ENCODE measurements at regions not wholly inside any gene's neighbourhood (a gene's known extent, or its start where the extent isn't known, plus 50 kb on each side); places are given as distances from the start of the nearest gene placed in this dataset.

- Histone ChIP-seq H3K9me3 (ENCODE audit: low read depth, low read length, poor library complexity, severe bottlenecking) (no peaks in the 10 kb centered on the region), H3K36me3 (ENCODE audit: insufficient read depth, low read length, poor library complexity, severe bottlenecking) (no peaks in the 10 kb centered on the region), H3K27ac (ENCODE audit: low read depth, low read length, poor library complexity, severe bottlenecking) (no peak overlapping the region), H3K27me3 (replicated peaks; ENCODE audit: insufficient read depth, low read depth, low read length, poor library complexity) (peaks cover 65% of the 10 kb centered on the region), H3K4me3 (ENCODE audit: low read depth, low read length, poor library complexity, severe bottlenecking) (no peak overlapping the region), H3K4me1 (ENCODE audit: insufficient read depth, low read length, poor library complexity, severe bottlenecking) (no peaks in the 10 kb centered on the region)
- intact Hi-C loops (cut with micrococcal nuclease; ENCODE audit: unreplicated experiment) = no loop called here
- ChIA-PET CTCF (no interaction called here), POLR2A (ENCODE audit: low non-redundant PET) (no interaction called here)
- no peak for DNase-seq (ENCODE audit: low spot score)
- BruUV-seq (replicated peaks) = no TSS peak
- TF ChIP-seq EZH2 (IDR thresholded peaks at IDR 0.05; ENCODE audit: borderline replicate concordance, low read depth, low read length, poor library complexity, severe bottlenecking) = no peak
- TF ChIP-seq, protein P1, sequence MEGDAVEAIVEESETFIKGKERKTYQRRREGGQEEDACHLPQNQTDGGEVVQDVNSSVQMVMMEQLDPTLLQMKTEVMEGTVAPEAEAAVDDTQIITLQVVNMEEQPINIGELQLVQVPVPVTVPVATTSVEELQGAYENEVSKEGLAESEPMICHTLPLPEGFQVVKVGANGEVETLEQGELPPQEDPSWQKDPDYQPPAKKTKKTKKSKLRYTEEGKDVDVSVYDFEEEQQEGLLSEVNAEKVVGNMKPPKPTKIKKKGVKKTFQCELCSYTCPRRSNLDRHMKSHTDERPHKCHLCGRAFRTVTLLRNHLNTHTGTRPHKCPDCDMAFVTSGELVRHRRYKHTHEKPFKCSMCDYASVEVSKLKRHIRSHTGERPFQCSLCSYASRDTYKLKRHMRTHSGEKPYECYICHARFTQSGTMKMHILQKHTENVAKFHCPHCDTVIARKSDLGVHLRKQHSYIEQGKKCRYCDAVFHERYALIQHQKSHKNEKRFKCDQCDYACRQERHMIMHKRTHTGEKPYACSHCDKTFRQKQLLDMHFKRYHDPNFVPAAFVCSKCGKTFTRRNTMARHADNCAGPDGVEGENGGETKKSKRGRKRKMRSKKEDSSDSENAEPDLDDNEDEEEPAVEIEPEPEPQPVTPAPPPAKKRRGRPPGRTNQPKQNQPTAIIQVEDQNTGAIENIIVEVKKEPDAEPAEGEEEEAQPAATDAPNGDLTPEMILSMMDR (conservative IDR thresholded peaks at IDR 0.05; ENCODE audit: low read depth, low read length) = no peak
Measured at GRCh38 chr15:29573197-29573838, 248.9 kb downstream of the TJP1 start.

GRCh38 chr15:29571792-29572431 lies 250.4 kb downstream of the TJP1 start:
- Histone ChIP-seq H3K27me3 (replicated peaks; ENCODE audit: insufficient read depth, low read depth, low read length, poor library complexity) (peaks cover 79% of the 10 kb centered on the region), H3K9me3 (ENCODE audit: low read depth, low read length, poor library complexity, severe bottlenecking) (no peaks in the 10 kb centered on the region), H3K36me3 (ENCODE audit: insufficient read depth, low read length, poor library complexity, severe bottlenecking) (no peaks in the 10 kb centered on the region), H3K4me1 (ENCODE audit: insufficient read depth, low read length, poor library complexity, severe bottlenecking) (no peaks in the 10 kb centered on the region), H3K27ac (ENCODE audit: low read depth, low read length, poor library complexity, severe bottlenecking) (no peak overlapping the region), H3K4me3 (ENCODE audit: low read depth, low read length, poor library complexity, severe bottlenecking) (no peak overlapping the region)
- ChIA-PET POLR2A (ENCODE audit: low non-redundant PET) (no interaction called here), CTCF (no interaction called here)
- DNase-seq (ENCODE audit: low spot score) = peak; percentile 19
- BruUV-seq (replicated peaks) = no TSS peak
- TF ChIP-seq EZH2 (IDR thresholded peaks at IDR 0.05; ENCODE audit: borderline replicate concordance, low read depth, low read length, poor library complexity, severe bottlenecking) = no peak
- TF ChIP-seq, protein P1 (conservative IDR thresholded peaks at IDR 0.05; ENCODE audit: low read depth, low read length) = no peak
- intact Hi-C loops (cut with micrococcal nuclease; ENCODE audit: unreplicated experiment) = no loop called here

DNA sequence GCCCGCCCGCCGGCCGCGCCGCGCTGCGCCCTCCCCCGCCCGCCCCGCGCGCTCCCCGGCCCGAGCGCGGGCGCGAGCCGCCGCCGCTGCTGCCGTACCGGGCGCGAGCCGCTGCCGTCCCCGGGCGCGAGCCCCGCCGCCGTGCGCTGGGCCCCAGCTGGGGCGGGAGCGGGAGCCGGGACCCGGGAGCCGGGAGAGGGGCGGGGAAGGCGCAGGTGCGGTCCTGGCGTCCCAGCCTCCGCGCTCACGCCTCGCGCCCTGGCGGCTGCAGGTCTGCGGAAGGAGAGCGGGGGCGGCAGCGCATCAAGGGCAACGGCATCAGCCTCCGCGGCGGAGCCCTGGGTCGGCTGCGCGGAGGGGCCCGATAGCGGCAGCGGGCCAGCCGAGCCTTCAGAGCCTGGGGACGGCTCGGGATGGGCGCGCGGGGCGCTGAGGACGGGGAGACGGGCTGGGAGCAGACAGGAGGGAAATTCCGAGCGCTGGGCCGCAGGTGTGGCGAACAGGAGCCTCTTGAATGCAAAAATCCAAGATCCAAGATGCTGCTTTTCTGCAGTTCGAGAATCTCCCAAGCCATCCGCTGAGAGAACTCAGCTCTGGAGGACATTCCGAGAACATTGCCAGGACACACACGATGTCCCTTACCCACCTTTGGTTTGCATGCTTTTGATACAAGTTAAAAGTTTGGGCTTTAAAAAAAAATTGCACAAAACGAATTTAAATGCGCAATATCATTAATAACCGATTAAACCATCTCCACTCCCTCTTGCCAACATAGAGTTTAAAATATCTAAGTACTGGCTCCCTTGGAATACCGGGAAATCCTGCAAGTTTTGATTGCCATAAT lies 251.1 kb downstream of the TJP1 start:
- intact Hi-C loops (cut with micrococcal nuclease; ENCODE audit: unreplicated experiment) = no loop called here
- ChIA-PET CTCF (no interaction called here), POLR2A (ENCODE audit: low non-redundant PET) (no interaction called here)
- BruUV-seq (replicated peaks) = no TSS peak
- Histone ChIP-seq H3K4me3 (ENCODE audit: low read depth, low read length, poor library complexity, severe bottlenecking) (peak overlapping the region; percentile 28), H3K27ac (ENCODE audit: low read depth, low read length, poor library complexity, severe bottlenecking) (no peak overlapping the region), H3K36me3 (ENCODE audit: insufficient read depth, low read length, poor library complexity, severe bottlenecking) (no peaks in the 10 kb centered on the region), H3K9me3 (ENCODE audit: low read depth, low read length, poor library complexity, severe bottlenecking) (no peaks in the 10 kb centered on the region), H3K4me1 (ENCODE audit: insufficient read depth, low read length, poor library complexity, severe bottlenecking) (no peaks in the 10 kb centered on the region), H3K27me3 (replicated peaks; ENCODE audit: insufficient read depth, low read depth, low read length, poor library complexity) (peaks cover 80% of the 10 kb centered on the region)
- DNase-seq (ENCODE audit: low spot score) = peak; percentile 21
- TF ChIP-seq, protein P1 (conservative IDR thresholded peaks at IDR 0.05; ENCODE audit: low read depth, low read length) = no peak
- peak; percentile 84 for TF ChIP-seq EZH2 (IDR thresholded peaks at IDR 0.05; ENCODE audit: borderline replicate concordance, low read depth, low read length, poor library complexity, severe bottlenecking)

Data from A673 (cell line).